ENCODE measurements at regions not wholly inside any gene's neighbourhood (a gene's known extent, or its start where the extent isn't known, plus 50 kb on each side); places are given as distances from the start of the nearest gene placed in this dataset.

DNA sequence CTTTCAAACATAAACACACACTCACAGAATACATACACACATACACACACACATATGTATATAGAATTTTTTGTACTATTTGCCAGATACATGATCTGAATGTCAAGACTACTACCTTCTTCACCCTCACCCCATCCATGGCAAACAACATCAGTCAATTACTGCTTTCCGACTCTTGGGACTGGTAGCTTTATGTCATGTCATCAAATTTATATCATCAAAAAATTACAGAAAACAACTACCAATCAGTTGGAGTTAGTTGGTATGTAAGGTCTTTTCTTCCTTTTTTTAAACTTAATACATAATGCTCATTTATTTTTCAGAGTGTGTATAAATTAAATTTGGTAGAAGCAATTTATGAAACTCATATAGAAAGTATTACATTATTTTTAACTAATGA, 305.7 kb upstream of the MDFIC2 start:
- no peak for TF ChIP-seq YY1 (IDR thresholded peaks at IDR 0.05; ENCODE audit: low read depth)
- TF ChIP-seq TAF1 (IDR thresholded peaks at IDR 0.05; ENCODE audit: low read depth): no peak
- no peak for TF ChIP-seq EP300 (IDR thresholded peaks at IDR 0.05; ENCODE audit: borderline replicate concordance)
- TF ChIP-seq, protein P1, sequence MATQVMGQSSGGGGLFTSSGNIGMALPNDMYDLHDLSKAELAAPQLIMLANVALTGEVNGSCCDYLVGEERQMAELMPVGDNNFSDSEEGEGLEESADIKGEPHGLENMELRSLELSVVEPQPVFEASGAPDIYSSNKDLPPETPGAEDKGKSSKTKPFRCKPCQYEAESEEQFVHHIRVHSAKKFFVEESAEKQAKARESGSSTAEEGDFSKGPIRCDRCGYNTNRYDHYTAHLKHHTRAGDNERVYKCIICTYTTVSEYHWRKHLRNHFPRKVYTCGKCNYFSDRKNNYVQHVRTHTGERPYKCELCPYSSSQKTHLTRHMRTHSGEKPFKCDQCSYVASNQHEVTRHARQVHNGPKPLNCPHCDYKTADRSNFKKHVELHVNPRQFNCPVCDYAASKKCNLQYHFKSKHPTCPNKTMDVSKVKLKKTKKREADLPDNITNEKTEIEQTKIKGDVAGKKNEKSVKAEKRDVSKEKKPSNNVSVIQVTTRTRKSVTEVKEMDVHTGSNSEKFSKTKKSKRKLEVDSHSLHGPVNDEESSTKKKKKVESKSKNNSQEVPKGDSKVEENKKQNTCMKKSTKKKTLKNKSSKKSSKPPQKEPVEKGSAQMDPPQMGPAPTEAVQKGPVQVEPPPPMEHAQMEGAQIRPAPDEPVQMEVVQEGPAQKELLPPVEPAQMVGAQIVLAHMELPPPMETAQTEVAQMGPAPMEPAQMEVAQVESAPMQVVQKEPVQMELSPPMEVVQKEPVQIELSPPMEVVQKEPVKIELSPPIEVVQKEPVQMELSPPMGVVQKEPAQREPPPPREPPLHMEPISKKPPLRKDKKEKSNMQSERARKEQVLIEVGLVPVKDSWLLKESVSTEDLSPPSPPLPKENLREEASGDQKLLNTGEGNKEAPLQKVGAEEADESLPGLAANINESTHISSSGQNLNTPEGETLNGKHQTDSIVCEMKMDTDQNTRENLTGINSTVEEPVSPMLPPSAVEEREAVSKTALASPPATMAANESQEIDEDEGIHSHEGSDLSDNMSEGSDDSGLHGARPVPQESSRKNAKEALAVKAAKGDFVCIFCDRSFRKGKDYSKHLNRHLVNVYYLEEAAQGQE (IDR thresholded peaks at IDR 0.05; ENCODE audit: low read depth): no peak
- TF ChIP-seq CREB1 (IDR thresholded peaks at IDR 0.05; ENCODE audit: low read depth): no peak
- no peak for TF ChIP-seq ZBTB7A (IDR thresholded peaks at IDR 0.05; ENCODE audit: low read depth)
- TF ChIP-seq RAD21 (IDR thresholded peaks at IDR 0.05; ENCODE audit: low read depth): no peak
- no peak for TF ChIP-seq TEAD4 (IDR thresholded peaks at IDR 0.05)
- no peak for TF ChIP-seq CEBPB (IDR thresholded peaks at IDR 0.05)
- TF ChIP-seq, protein P2, sequence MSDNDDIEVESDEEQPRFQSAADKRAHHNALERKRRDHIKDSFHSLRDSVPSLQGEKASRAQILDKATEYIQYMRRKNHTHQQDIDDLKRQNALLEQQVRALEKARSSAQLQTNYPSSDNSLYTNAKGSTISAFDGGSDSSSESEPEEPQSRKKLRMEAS (IDR thresholded peaks at IDR 0.05): no peak
- TF ChIP-seq TCF12 (IDR thresholded peaks at IDR 0.05; ENCODE audit: low read depth): no peak
